ENCODE measurements at regions not wholly inside any gene's neighbourhood (a gene's known extent, or its start where the extent isn't known, plus 50 kb on each side); places are given as distances from the start of the nearest gene placed in this dataset.

GRCh38 chr7:153392726-153393125 is 633.2 kb downstream of the ACTR3B start:
- TF ChIP-seq CTCF (IDR thresholded peaks at IDR 0.05) (no peak), EZH2 (IDR thresholded peaks at IDR 0.05) (no peak)

All from neural progenitor cell (in vitro differentiated cells).